GM12878 (cell line): ENCODE measurements at regions not wholly inside any gene's neighbourhood (a gene's known extent, or its start where the extent isn't known, plus 50 kb on each side); places are given as distances from the start of the nearest gene placed in this dataset.

Experiments used
- BMI1 ChIP-seq: fragments of 450-650 bp; IDR thresholded peaks from 2 replicates; pipeline ENCODE4 v1.6.1; 2016; ENCODE audit warnings: mild to moderate bottlenecking, moderate library complexity, borderline replicate concordance
- DPF2 ChIP-seq: fragments of 450-650 bp; IDR thresholded peaks from 2 replicates; pipeline ENCODE4 v1.6.1; 2017; ENCODE audit warnings: mild to moderate bottlenecking
- E2F8 ChIP-seq: fragments of 450-650 bp; IDR thresholded peaks from 2 replicates; pipeline ENCODE4 v1.6.1; 2018; ENCODE audit warnings: mild to moderate bottlenecking, low read depth, moderate library complexity; ENCODE audit not compliant: partially characterized antibody
- ELK1 ChIP-seq: IDR thresholded peaks from 2 replicates; pipeline ENCODE4 v1.6.1; 2012; ENCODE audit warnings: low read depth, low read length, improper control_type of control experiment
- ETV6 ChIP-seq, 2 experiments: fragments of 450-650 bp in 1 of 2; IDR thresholded peaks in 1 of 2; conservative IDR thresholded peaks in 1 of 2; 2 replicates each; pipeline ENCODE4 v1.6.1; 2014; ENCODE audit warnings: antibody characterized with exemption in 1 of 2, borderline replicate concordance in 1 of 2, low read depth in 1 of 2, mild to moderate bottlenecking in 1 of 2, moderate library complexity in 1 of 2
- FOS ChIP-seq: IDR thresholded peaks from 3 replicates; pipeline ENCODE4 v1.6.1; 2011; ENCODE audit warnings: borderline replicate concordance; ENCODE audit not compliant: insufficient read length; ENCODE audit errors: extremely low read depth
- HCFC1 ChIP-seq: fragments of 150-350 bp; IDR thresholded peaks from 2 replicates; pipeline ENCODE4 v1.6.1; 2014; ENCODE audit warnings: low read length
- MTA2 ChIP-seq: fragments of 450-650 bp; IDR thresholded peaks from 2 replicates; pipeline ENCODE4 v1.6.1; 2016; ENCODE audit warnings: low read depth, mild to moderate bottlenecking, moderate library complexity
- MXI1 ChIP-seq: fragments of 150-350 bp; IDR thresholded peaks from 2 replicates; pipeline ENCODE4 v1.6.1; 2011; ENCODE audit warnings: low read depth, mild to moderate bottlenecking, inconsistent platforms, low read length, improper control_type of control experiment
- NFXL1 ChIP-seq: fragments of 450-650 bp; IDR thresholded peaks from 2 replicates; pipeline ENCODE4 v1.6.1; 2017; ENCODE audit warnings: antibody characterized with exemption, mild to moderate bottlenecking, borderline replicate concordance
- PAX8 ChIP-seq: fragments of 450-650 bp; IDR thresholded peaks from 2 replicates; pipeline ENCODE4 v1.6.1; 2017; ENCODE audit warnings: mild to moderate bottlenecking, moderate library complexity
- POLR2A ChIP-seq: IDR thresholded peaks from 2 replicates; pipeline ENCODE4 v1.6.1; 2011; ENCODE audit warnings: low read depth, mild to moderate bottlenecking, low read length
- POU2F2 ChIP-seq: IDR thresholded peaks from 3 replicates; pipeline ENCODE4 v1.6.1; 2011; ENCODE audit warnings: low read depth, mild to moderate bottlenecking, low read length, borderline replicate concordance
- RAD21 ChIP-seq: IDR thresholded peaks from 2 replicates; pipeline ENCODE4 v1.6.1; 2011; ENCODE audit warnings: mild to moderate bottlenecking, low read depth, low read length, moderate library complexity; ENCODE audit not compliant: insufficient read depth
- RAD51 ChIP-seq: fragments of 450-650 bp; IDR thresholded peaks from 2 replicates; pipeline ENCODE4 v1.6.1; 2016; ENCODE audit warnings: moderate library complexity, mild to moderate bottlenecking, inconsistent platforms
- TAF1 ChIP-seq: IDR thresholded peaks from 2 replicates; pipeline ENCODE4 v1.6.1; 2011; ENCODE audit warnings: mild to moderate bottlenecking, low read depth, low read length, borderline replicate concordance
- TARDBP ChIP-seq: IDR thresholded peaks from 2 replicates; pipeline ENCODE4 v1.6.1; 2016; ENCODE audit warnings: borderline replicate concordance
- TBL1XR1 ChIP-seq: IDR thresholded peaks from 2 replicates; pipeline ENCODE4 v1.6.1; 2012; ENCODE audit warnings: low read depth, low read length, improper control_type of control experiment
- ZNF592 ChIP-seq: fragments of 450-650 bp; IDR thresholded peaks from 2 replicates; pipeline ENCODE4 v1.6.1; 2017; ENCODE audit warnings: mild to moderate bottlenecking, moderate library complexity
- ZNF622 ChIP-seq: fragments of 450-650 bp; IDR thresholded peaks from 2 replicates; pipeline ENCODE4 v1.6.1; 2017; ENCODE audit warnings: mild to moderate bottlenecking, inconsistent platforms

GRCh38 chr10:3893901-3894563 lies 109.0 kb upstream of the KLF6 start (continued):
- TF ChIP-seq ZNF592, result peak; percentile 69; the same call in 1 of the 2 replicates
- no peak for TF ChIP-seq TAF1
- TF ChIP-seq TBL1XR1, result no peak
- no peak for TF ChIP-seq RAD21
- no peak for TF ChIP-seq POLR2A
- no peak for TF ChIP-seq ZNF622
- TF ChIP-seq MTA2, result peak; percentile 85
- TF ChIP-seq POU2F2, result no peak
- no peak for TF ChIP-seq E2F8
- no peak for TF ChIP-seq ETV6 (conservative IDR thresholded peaks at IDR 0.05 in 1 of 2, IDR thresholded peaks at IDR 0.05 in 1 of 2; ENCODE audit: borderline replicate concordance in 1 of 2, low read depth in 1 of 2)
- no peak for TF ChIP-seq ELK1
- no peak for TF ChIP-seq PAX8
- peak; percentile 7; the same call in 1 of the 2 replicates for TF ChIP-seq RAD51
- TF ChIP-seq NFXL1, result no peak
- no peak for TF ChIP-seq MXI1
- TF ChIP-seq FOS, result no peak
- TF ChIP-seq HCFC1, result no peak
- TF ChIP-seq DPF2, result 0 out of 2 replicates have a peak, but pooled peaks have one; percentile 41
- TF ChIP-seq BMI1, result no peak
- TF ChIP-seq TARDBP, result no peak
